CD4-positive, alpha-beta T cell (primary cell): ENCODE measurements at regions not wholly inside any gene's neighbourhood (a gene's known extent, or its start where the extent isn't known, plus 50 kb on each side); places are given as distances from the start of the nearest gene placed in this dataset.

Experiments
- ATAC-seq: fragments of 200-7000 bp; cut with Tn5 transposase; one replicate; pipeline ENCODE4 v1.10.0; 2022; ENCODE audit warnings: mild to moderate bottlenecking; ENCODE audit not compliant: poor library complexity
- CTCF ChIA-PET: fragments of 350-600 bp; sonication (Branson Sonifier 250); formaldehyde crosslinking; loops from one replicate; lab custom pipeline; 2021; ENCODE audit warnings: antibody characterized with exemption, inconsistent platforms; lab: Charles Lee
- POLR2A ChIA-PET: fragments of 350-600 bp; sonication (Branson Sonifier 250); formaldehyde crosslinking; loops from one replicate; lab custom pipeline; 2021; ENCODE audit warnings: antibody characterized with exemption, inconsistent platforms; lab: Charles Lee
- DNase-seq, 14 experiments: peaks; one replicate each; pipeline ENCODE4 v3.0.0-alpha.2; 2013 to 2020; ENCODE audit warnings: mixed read lengths in 2 of 14
- H3K27ac ChIP-seq, 2 donors: one replicate each; pipeline versions ENCODE4 v1.5.1 to v1.7.0; 2013; ENCODE audit warnings: low read length in 2 of 2, low read depth in 1 of 2, mild to moderate bottlenecking in 1 of 2
- H3K27me3 ChIP-seq, 2 experiments: 1 replicate in 1 of 2; 2 replicates in 1 of 2; pipeline versions ENCODE4 v1.6.1 to v1.7.0; 2013; ENCODE audit warnings: low read length in 2 of 2, control low read depth in 1 of 2, mild to moderate bottlenecking in 1 of 2, moderate library complexity in 1 of 2; ENCODE audit not compliant: insufficient read depth in 2 of 2, control insufficient read depth in 1 of 2
- H3K36me3 ChIP-seq: one replicate; pipeline ENCODE4 v1.6.1; 2013; ENCODE audit warnings: low read length, control low read depth; ENCODE audit not compliant: insufficient read depth
- H3K4me1 ChIP-seq: one replicate; pipeline ENCODE4 v1.6.1; 2013; ENCODE audit warnings: low read length, control low read depth; ENCODE audit not compliant: insufficient read depth
- H3K4me3 ChIP-seq: one replicate; pipeline ENCODE4 v1.5.1; 2013; ENCODE audit warnings: mild to moderate bottlenecking, low read length, moderate library complexity
- H3K9me3 ChIP-seq, 2 experiments: 1 replicate in 1 of 2; 2 replicates in 1 of 2; pipeline versions ENCODE4 v1.6.1 to v1.7.0; 2013; ENCODE audit warnings: low read length in 2 of 2, mild to moderate bottlenecking in 2 of 2, control low read depth in 1 of 2, moderate library complexity in 1 of 2; ENCODE audit not compliant: control insufficient read depth in 1 of 2, insufficient read depth in 1 of 2
- H3K27ac Mint-ChIP-seq: one replicate; pipeline ENCODE4 v1.8.0; 2020; ENCODE audit warnings: mixed read lengths
- H3K27me3 Mint-ChIP-seq: one replicate; pipeline ENCODE4 v1.8.0; 2021; ENCODE audit warnings: mixed read lengths
- H3K36me3 Mint-ChIP-seq: one replicate; pipeline ENCODE4 v1.8.0; 2021; ENCODE audit warnings: low read depth, mixed read lengths
- H3K4me1 Mint-ChIP-seq: one replicate; pipeline ENCODE4 v1.8.0; 2021; ENCODE audit warnings: low read depth, mixed read lengths
- H3K4me3 Mint-ChIP-seq: one replicate; pipeline ENCODE4 v1.8.0; 2020; ENCODE audit warnings: mild to moderate bottlenecking, mixed read lengths
- H3K9me3 Mint-ChIP-seq: one replicate; pipeline ENCODE4 v1.8.0; 2020; ENCODE audit warnings: mixed read lengths
- intact Hi-C, 2 experiments: fragments of 100-400 bp; cut with DNase I in 1 of 2; cut with micrococcal nuclease in 1 of 2; formaldehyde crosslinking; loops; one replicate each; pipeline versions ENCODE4 v1.15.1 to v1.9.0; 2023 to 2025; cut with DNase I, micrococcal nuclease
- TF ChIP-seq, protein P1 (sequence below): fragments of 200-600 bp; IDR thresholded peaks from one replicate; pipeline ENCODE4 v1.8.0; 2022; ENCODE audit warnings: antibody characterized with exemption, mild to moderate bottlenecking

DNA sequence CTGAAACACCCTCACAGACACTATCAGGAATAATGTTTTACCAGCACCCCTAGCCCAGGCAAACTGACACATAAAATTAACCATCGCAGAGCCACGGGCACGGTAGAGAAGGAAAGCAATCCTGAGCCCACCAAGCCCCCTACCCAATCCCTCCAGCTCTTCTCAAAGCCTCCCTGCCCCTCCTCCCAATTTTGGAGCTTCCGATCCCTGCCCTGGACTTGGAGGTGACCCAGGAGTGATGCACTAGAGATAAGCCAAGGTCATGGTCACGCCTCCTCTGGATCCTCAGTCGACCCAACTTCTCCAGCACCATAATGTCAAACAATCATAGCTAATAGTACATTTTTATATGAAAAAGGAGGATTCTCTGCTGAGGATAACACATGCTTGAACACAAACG, 188.7 kb upstream of the NSMCE3 start:
- Mint-ChIP-seq H3K36me3 (no peaks in the 10 kb centered on the region), H3K27ac (no peak overlapping the region), H3K27me3 (peaks cover 3% of the 10 kb centered on the region), H3K4me1 (peaks cover 12% of the 10 kb centered on the region), H3K9me3 (no peaks in the 10 kb centered on the region), H3K4me3 (no peak overlapping the region)
- no peaks in the 10 kb centered on the region for H3K27me3 ChIP-seq
- TF ChIP-seq, protein P1, sequence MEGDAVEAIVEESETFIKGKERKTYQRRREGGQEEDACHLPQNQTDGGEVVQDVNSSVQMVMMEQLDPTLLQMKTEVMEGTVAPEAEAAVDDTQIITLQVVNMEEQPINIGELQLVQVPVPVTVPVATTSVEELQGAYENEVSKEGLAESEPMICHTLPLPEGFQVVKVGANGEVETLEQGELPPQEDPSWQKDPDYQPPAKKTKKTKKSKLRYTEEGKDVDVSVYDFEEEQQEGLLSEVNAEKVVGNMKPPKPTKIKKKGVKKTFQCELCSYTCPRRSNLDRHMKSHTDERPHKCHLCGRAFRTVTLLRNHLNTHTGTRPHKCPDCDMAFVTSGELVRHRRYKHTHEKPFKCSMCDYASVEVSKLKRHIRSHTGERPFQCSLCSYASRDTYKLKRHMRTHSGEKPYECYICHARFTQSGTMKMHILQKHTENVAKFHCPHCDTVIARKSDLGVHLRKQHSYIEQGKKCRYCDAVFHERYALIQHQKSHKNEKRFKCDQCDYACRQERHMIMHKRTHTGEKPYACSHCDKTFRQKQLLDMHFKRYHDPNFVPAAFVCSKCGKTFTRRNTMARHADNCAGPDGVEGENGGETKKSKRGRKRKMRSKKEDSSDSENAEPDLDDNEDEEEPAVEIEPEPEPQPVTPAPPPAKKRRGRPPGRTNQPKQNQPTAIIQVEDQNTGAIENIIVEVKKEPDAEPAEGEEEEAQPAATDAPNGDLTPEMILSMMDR: no peak
- no peak for DNase-seq
- no peaks in the 10 kb centered on the region for H3K36me3 ChIP-seq
- POLR2A ChIA-PET: no interaction called here
- H3K27ac ChIP-seq: no peak overlapping the region
- H3K9me3 ChIP-seq: no peaks in the 10 kb centered on the region
- ATAC-seq: no peak
- intact Hi-C loops: no loop called here
- no peak overlapping the region for H3K4me3 ChIP-seq
- H3K4me1 ChIP-seq: peaks cover under 1% of the 10 kb centered on the region
- CTCF ChIA-PET: no interaction called here

DNA sequence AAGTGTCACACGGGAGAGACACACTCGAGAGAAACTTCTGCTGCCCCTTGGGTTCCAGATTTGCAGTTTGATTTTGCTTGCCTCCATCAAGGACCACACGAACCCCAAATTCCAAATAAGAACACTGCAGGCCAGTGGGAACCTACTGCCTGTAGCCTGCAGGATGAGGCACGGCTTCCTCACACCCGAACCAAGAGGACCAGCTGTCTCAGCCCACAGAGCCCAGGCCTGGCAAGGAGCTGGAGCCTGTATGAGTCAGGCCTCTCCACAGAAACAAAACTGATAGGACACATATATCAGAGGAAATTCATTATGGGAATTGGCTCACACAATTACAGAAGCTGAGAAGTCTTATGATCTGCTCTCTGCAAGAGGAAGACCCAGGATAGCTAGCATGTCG, 188.1 kb upstream of the NSMCE3 start:
- ChIA-PET CTCF (no interaction called here), POLR2A (no interaction called here)
- intact Hi-C loops: no loop called here
- TF ChIP-seq, protein P1: no peak
- Mint-ChIP-seq H3K27ac (no peak overlapping the region), H3K9me3 (no peaks in the 10 kb centered on the region), H3K4me3 (no peak overlapping the region), H3K27me3 (no peaks in the 10 kb centered on the region), H3K36me3 (no peaks in the 10 kb centered on the region), H3K4me1 (peaks cover 18% of the 10 kb centered on the region)
- H3K27ac ChIP-seq: no peak overlapping the region
- no peaks in the 10 kb centered on the region for H3K27me3 ChIP-seq
- no peak overlapping the region for H3K4me3 ChIP-seq
- DNase-seq (no peak), ATAC-seq (no peak)
- peaks cover 7% of the 10 kb centered on the region for H3K4me1 ChIP-seq
- no peaks in the 10 kb centered on the region for H3K36me3 ChIP-seq
- H3K9me3 ChIP-seq: no peaks in the 10 kb centered on the region

DNA sequence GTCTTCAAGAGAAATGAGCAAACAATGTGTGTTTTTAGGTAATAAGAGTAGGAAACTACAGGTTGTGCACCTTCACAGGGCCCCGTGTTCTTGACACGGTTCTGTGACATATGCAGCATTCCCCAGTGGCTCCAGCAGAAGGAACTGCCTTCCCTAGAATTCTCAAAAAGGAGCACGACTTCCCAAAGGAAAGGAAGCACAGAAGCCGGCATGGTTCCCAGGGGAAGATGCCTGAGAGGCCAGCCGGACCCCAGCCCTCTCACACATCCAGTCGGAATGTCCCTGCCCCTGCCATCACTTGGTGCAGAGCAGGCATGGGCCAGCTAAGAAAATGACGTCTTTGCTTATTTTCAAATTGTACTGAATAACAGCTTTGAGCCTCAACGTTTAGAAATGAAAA, 187.3 kb upstream of the NSMCE3 start:
- Histone ChIP-seq H3K27ac (no peak overlapping the region), H3K36me3 (no peaks in the 10 kb centered on the region), H3K4me1 (peaks cover 10% of the 10 kb centered on the region), H3K9me3 (no peaks in the 10 kb centered on the region), H3K27me3 (no peaks in the 10 kb centered on the region), H3K4me3 (no peak overlapping the region)
- Mint-ChIP-seq H3K4me1 (peaks cover 22% of the 10 kb centered on the region), H3K27me3 (no peaks in the 10 kb centered on the region), H3K27ac (no peak overlapping the region), H3K4me3 (no peak overlapping the region), H3K9me3 (no peaks in the 10 kb centered on the region), H3K36me3 (no peaks in the 10 kb centered on the region)
- intact Hi-C loops: no loop called here
- POLR2A ChIA-PET: no interaction called here
- ATAC-seq (no peak), DNase-seq (no peak)
- TF ChIP-seq, protein P1: no peak
- CTCF ChIA-PET: no interaction called here
